ENCODE measurements at regions not wholly inside any gene's neighbourhood (a gene's known extent, or its start where the extent isn't known, plus 50 kb on each side); places are given as distances from the start of the nearest gene placed in this dataset.

DNA sequence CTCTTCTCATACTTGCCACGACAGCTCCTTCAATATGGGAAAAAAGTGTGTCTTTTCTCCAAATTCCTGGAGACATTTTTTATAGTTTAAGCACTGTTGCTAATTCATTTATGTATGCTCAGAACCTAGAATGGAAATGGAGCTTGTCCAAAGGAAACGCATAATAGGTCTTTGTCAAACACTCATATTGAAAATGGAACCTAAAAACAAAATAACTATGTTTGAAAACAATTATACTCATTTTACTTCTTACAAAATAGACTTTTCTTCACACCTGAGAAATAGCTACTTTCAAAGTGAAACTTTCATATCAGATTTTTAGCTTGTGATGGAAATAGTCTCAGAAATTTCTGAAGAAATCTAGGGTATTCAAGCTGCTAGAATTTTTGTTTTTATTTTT is 529.7 kb upstream of the BOD1L1 start (continued):
- TF ChIP-seq GABPA (IDR thresholded peaks at IDR 0.05 in 1 of 2, conservative IDR thresholded peaks at IDR 0.05 in 1 of 2) = no peak
- TF ChIP-seq JUND (IDR thresholded peaks at IDR 0.05) = no peak
- no peak for TF ChIP-seq RAD21 (IDR thresholded peaks at IDR 0.05)
- TF ChIP-seq NR2F2 (IDR thresholded peaks at IDR 0.05) = no peak
- TF ChIP-seq YY1 (IDR thresholded peaks at IDR 0.05) = no peak
- no peak for TF ChIP-seq FOXA1 (IDR thresholded peaks at IDR 0.05)
- TF ChIP-seq, protein P1, sequence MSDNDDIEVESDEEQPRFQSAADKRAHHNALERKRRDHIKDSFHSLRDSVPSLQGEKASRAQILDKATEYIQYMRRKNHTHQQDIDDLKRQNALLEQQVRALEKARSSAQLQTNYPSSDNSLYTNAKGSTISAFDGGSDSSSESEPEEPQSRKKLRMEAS (IDR thresholded peaks at IDR 0.05) = no peak
- TF ChIP-seq EGR1 (IDR thresholded peaks at IDR 0.05; ENCODE audit: low read depth in 2 of 2) = no peak
- no peak for TF ChIP-seq TAF1 (conservative IDR thresholded peaks at IDR 0.05)
- no peak for TF ChIP-seq HNF4A (conservative IDR thresholded peaks at IDR 0.05)
- TF ChIP-seq SP1 (IDR thresholded peaks at IDR 0.05) = no peak
- no peak for TF ChIP-seq FOXA2 (IDR thresholded peaks at IDR 0.05)

DNA sequence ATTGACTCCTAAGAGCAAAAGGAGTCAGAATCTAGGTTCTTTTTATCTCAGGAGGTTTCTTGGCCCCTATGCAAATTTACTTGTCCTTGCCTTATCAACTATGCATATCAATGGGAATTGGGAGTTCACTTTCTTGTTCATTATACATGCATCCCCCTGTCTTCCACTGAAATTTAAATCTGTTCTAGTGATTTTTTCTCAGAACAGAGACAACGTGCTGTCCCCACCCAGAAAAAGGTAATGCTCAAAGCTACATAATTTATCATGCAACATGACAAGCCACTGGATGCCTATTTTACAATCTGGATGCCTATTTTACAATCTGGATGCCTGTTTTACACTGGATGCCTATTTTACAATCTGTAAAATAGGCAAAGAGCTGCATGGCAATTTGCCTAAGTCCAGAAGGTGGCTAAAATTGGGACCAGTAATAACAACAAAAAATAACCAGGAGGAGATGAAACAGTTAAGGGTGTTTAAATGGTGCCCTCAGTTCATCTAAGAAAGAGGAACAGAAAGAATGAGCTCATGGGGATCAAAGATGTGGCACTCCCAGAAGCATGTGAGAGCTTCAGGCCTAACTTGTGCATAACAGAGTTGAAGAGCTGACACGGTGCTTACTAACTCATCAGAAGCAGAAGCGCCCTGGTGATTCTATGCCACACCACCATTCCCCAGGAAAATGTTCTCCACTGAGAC is 537.8 kb upstream of the BOD1L1 start:
- Histone ChIP-seq H3K27ac (ENCODE audit: low read depth in 1 of 2, low read length in 2 of 2) (no peak overlapping the region), H3K27me3 (ENCODE audit: control insufficient read depth in 4 of 4, insufficient read depth in 4 of 4, low read length in 3 of 4) (no peaks in the 10 kb centered on the region), H3K4me1 (ENCODE audit: control insufficient read depth in 4 of 4, insufficient read depth in 4 of 4, low read length in 3 of 4) (peaks cover 0 to 6% (median 0%) of the 10 kb centered on the region in 4 donors), H3K9me3 (ENCODE audit: control insufficient read depth in 4 of 4, low read length in 3 of 4) (no peaks in the 10 kb centered on the region), H3K9ac (ENCODE audit: low read depth in 1 of 2, low read length in 2 of 2) (no peak overlapping the region), H3K36me3 (ENCODE audit: control insufficient read depth in 4 of 4, insufficient read depth in 3 of 4, low read depth in 1 of 4, low read length in 3 of 4) (no peaks in the 10 kb centered on the region), H3K4me3 (ENCODE audit: low read depth in 1 of 3, low read length in 3 of 3) (no peak overlapping the region)
- 60% methylated on average over 3 of the region's 3 CpGs for WGBS
- TF ChIP-seq, protein P2, sequence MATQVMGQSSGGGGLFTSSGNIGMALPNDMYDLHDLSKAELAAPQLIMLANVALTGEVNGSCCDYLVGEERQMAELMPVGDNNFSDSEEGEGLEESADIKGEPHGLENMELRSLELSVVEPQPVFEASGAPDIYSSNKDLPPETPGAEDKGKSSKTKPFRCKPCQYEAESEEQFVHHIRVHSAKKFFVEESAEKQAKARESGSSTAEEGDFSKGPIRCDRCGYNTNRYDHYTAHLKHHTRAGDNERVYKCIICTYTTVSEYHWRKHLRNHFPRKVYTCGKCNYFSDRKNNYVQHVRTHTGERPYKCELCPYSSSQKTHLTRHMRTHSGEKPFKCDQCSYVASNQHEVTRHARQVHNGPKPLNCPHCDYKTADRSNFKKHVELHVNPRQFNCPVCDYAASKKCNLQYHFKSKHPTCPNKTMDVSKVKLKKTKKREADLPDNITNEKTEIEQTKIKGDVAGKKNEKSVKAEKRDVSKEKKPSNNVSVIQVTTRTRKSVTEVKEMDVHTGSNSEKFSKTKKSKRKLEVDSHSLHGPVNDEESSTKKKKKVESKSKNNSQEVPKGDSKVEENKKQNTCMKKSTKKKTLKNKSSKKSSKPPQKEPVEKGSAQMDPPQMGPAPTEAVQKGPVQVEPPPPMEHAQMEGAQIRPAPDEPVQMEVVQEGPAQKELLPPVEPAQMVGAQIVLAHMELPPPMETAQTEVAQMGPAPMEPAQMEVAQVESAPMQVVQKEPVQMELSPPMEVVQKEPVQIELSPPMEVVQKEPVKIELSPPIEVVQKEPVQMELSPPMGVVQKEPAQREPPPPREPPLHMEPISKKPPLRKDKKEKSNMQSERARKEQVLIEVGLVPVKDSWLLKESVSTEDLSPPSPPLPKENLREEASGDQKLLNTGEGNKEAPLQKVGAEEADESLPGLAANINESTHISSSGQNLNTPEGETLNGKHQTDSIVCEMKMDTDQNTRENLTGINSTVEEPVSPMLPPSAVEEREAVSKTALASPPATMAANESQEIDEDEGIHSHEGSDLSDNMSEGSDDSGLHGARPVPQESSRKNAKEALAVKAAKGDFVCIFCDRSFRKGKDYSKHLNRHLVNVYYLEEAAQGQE (IDR thresholded peaks at IDR 0.05) = no peak
- TF ChIP-seq EGR1 (IDR thresholded peaks at IDR 0.05; ENCODE audit: low read depth in 2 of 2) (no peak), YY1 (IDR thresholded peaks at IDR 0.05) (no peak)
- no peak for DNase-seq (ENCODE audit: low spot score)

DNA sequence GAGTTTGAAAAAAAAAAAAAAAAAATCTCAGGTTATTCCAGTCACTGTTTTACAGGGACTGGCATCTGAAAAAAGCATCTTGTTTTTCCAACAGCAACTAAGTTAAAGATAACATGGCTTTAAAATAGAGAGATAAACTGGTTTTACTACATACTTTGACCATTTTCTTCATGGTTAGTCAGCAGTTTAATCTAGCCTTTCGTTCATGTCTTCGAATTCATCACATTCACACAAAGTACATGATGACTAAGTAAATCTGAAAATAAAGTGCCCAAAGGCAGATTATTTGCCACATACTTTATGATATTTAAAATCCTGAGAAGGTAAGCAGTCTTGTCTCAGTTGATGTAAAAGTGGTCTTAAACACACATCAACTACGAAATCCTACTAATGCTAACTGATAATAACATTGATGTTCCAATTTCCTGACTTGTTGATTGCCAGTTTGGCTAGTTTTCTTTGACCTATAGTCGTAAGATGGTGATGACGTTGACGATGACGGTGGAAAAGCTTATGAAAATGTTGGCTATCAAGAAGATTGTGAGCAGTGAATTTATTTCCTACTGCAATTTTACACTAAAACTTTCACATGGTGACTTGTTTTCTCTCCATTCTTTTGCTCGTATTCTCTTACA is 540.5 kb upstream of the BOD1L1 start:
- Histone ChIP-seq H3K27ac (ENCODE audit: low read depth in 1 of 2, low read length in 2 of 2) (no peak overlapping the region), H3K9ac (ENCODE audit: low read depth in 1 of 2, low read length in 2 of 2) (no peak overlapping the region), H3K4me1 (ENCODE audit: control insufficient read depth in 4 of 4, insufficient read depth in 4 of 4, low read length in 3 of 4) (peaks cover 0 to 6% (median 0%) of the 10 kb centered on the region in 4 donors), H3K27me3 (ENCODE audit: control insufficient read depth in 4 of 4, insufficient read depth in 4 of 4, low read length in 3 of 4) (no peaks in the 10 kb centered on the region), H3K9me3 (ENCODE audit: control insufficient read depth in 4 of 4, low read length in 3 of 4) (no peaks in the 10 kb centered on the region), H3K4me3 (ENCODE audit: low read depth in 1 of 3, low read length in 3 of 3) (no peak overlapping the region), H3K36me3 (ENCODE audit: control insufficient read depth in 4 of 4, insufficient read depth in 3 of 4, low read depth in 1 of 4, low read length in 3 of 4) (no peaks in the 10 kb centered on the region)
- DNase-seq (ENCODE audit: low spot score) = no peak
- 89% methylated on average over 8 of the region's 8 CpGs for WGBS
- TF ChIP-seq FOXA1 (IDR thresholded peaks at IDR 0.05) (no peak), HNF4A (conservative IDR thresholded peaks at IDR 0.05) (no peak), NR2F2 (IDR thresholded peaks at IDR 0.05) (no peak), GABPA (IDR thresholded peaks at IDR 0.05 in 1 of 2, conservative IDR thresholded peaks at IDR 0.05 in 1 of 2) (no peak), YY1 (IDR thresholded peaks at IDR 0.05) (no peak), SP1 (IDR thresholded peaks at IDR 0.05) (no peak), RAD21 (IDR thresholded peaks at IDR 0.05) (no peak), FOXA2 (IDR thresholded peaks at IDR 0.05) (no peak), RXRA (IDR thresholded peaks at IDR 0.05) (no peak), HNF4G (IDR thresholded peaks at IDR 0.05) (no peak), TAF1 (conservative IDR thresholded peaks at IDR 0.05) (no peak)
- TF ChIP-seq, protein P3, sequence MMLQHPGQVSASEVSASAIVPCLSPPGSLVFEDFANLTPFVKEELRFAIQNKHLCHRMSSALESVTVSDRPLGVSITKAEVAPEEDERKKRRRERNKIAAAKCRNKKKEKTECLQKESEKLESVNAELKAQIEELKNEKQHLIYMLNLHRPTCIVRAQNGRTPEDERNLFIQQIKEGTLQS (IDR thresholded peaks at IDR 0.05) = no peak
- TF ChIP-seq, protein P1 (IDR thresholded peaks at IDR 0.05) = no peak

Data from liver (tissue), 7 donors.